ENCODE measurements at regions not wholly inside any gene's neighbourhood (a gene's known extent, or its start where the extent isn't known, plus 50 kb on each side); places are given as distances from the start of the nearest gene placed in this dataset.

DNA sequence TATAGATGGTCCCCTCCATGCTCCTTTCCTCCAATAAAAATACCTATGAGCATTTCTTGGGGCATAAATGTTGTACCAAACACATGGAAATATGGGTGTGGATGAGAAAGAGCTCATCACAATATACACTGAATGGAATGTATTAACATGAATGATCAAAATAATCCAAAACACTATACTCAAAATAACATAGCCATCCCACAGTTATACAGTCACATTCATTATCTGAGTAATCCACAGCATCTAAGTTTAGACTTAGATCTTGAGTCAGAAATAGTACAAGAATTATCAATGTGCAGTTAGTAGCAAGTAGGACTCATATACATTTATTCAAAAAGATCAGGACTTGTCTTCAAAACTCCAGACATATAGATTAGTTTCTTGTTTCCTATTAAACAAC lies 175.2 kb upstream of the NREP start:
- FAIRE-seq (no peak), DNase-seq (ENCODE audit: low read depth) (peak; percentile 10)
- no peaks in the 10 kb centered on the region for H3K36me3 ChIP-seq (ENCODE audit: control insufficient read depth, insufficient read depth, low read length)
- H3K27me3 ChIP-seq (ENCODE audit: control insufficient read depth, insufficient read depth, low read length) = no peaks in the 10 kb centered on the region
- H3K4me3 ChIP-seq (ENCODE audit: low read depth, low read length) = no peak overlapping the region
- TF ChIP-seq, protein P1, sequence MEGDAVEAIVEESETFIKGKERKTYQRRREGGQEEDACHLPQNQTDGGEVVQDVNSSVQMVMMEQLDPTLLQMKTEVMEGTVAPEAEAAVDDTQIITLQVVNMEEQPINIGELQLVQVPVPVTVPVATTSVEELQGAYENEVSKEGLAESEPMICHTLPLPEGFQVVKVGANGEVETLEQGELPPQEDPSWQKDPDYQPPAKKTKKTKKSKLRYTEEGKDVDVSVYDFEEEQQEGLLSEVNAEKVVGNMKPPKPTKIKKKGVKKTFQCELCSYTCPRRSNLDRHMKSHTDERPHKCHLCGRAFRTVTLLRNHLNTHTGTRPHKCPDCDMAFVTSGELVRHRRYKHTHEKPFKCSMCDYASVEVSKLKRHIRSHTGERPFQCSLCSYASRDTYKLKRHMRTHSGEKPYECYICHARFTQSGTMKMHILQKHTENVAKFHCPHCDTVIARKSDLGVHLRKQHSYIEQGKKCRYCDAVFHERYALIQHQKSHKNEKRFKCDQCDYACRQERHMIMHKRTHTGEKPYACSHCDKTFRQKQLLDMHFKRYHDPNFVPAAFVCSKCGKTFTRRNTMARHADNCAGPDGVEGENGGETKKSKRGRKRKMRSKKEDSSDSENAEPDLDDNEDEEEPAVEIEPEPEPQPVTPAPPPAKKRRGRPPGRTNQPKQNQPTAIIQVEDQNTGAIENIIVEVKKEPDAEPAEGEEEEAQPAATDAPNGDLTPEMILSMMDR (IDR thresholded peaks at IDR 0.05; ENCODE audit: insufficient read depth, low read length, severe bottlenecking) = no peak

DNA sequence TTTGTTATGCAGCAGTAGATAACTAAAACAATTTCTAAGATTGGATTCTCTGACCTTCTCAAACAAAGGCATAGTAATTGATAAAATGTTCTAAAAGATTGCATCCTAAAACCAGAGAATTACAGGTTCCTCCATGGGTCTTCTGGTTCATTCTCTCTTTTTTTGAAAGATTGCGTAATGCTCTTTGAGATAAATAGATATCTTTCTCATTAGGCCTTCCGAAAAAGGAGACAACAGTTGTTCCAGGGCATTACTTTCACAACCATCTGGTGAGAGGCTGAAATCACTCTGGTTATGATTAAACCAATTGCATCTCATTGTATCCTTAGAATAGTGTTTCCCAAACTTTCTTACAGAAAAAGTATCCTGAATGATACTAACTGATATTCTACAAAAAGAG lies 174.7 kb upstream of the NREP start:
- FAIRE-seq (no peak), DNase-seq (ENCODE audit: low read depth) (no peak)
- Histone ChIP-seq H3K36me3 (ENCODE audit: control insufficient read depth, insufficient read depth, low read length) (no peaks in the 10 kb centered on the region), H3K27me3 (ENCODE audit: control insufficient read depth, insufficient read depth, low read length) (no peaks in the 10 kb centered on the region), H3K4me3 (ENCODE audit: low read depth, low read length) (no peak overlapping the region)
- TF ChIP-seq, protein P1 (IDR thresholded peaks at IDR 0.05; ENCODE audit: insufficient read depth, low read length, severe bottlenecking) = no peak

DNA sequence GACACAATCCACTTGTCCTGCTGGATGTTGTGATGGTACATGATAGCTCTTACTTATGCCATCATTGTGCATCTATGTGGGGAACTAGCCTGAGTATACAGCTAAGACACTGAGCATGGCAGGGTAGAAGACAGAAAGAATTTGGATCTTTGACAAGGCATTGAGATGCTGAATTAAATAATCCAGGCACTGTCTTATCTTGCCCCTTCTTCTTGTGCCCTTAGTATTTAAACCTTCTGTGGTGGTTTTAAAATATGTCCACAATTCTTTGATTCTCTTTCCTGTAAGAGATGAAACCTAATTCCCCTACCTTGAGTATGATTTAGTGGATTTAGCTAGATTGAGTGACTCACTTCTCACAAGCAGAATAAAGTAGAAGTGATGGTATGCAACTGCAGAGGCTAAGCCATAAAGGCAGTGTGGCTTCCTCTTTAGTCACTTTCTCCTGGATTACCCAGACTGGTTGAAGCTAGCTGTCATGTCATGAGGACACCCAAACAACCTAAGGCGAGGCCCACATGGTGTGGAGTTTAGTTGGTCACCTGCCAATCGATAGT lies 174.0 kb upstream of the NREP start:
- no peaks in the 10 kb centered on the region for H3K36me3 ChIP-seq (ENCODE audit: control insufficient read depth, insufficient read depth, low read length)
- TF ChIP-seq, protein P1 (IDR thresholded peaks at IDR 0.05; ENCODE audit: insufficient read depth, low read length, severe bottlenecking) = no peak
- DNase-seq (ENCODE audit: low read depth) (peak; percentile 91), FAIRE-seq (no peak)
- no peaks in the 10 kb centered on the region for H3K27me3 ChIP-seq (ENCODE audit: control insufficient read depth, insufficient read depth, low read length)
- H3K4me3 ChIP-seq (ENCODE audit: low read depth, low read length) = no peak overlapping the region

DNA sequence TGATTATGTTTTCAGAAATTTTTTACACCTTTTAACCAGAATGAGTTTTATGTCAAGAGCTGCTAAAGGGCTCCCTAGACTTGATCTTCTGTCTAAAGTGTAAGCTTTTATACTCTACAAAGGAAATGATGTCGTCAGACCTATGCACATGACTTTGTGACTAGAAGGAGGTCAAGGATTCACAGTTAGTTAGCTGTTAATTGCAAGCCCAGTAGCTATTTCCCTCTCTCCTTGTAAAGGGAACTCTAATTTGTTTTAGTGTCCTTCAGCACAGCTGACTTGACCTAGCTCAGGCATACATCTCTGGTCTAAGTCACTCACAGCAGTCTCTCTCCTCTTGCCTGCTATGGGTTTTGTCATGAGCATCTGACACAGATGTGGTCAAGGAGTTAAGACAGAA lies 173.5 kb upstream of the NREP start:
- no peaks in the 10 kb centered on the region for H3K36me3 ChIP-seq (ENCODE audit: control insufficient read depth, insufficient read depth, low read length)
- no peaks in the 10 kb centered on the region for H3K27me3 ChIP-seq (ENCODE audit: control insufficient read depth, insufficient read depth, low read length)
- no peak overlapping the region for H3K4me3 ChIP-seq (ENCODE audit: low read depth, low read length)
- FAIRE-seq = no peak
- DNase-seq (ENCODE audit: low read depth) = peak; percentile 65
- TF ChIP-seq, protein P1 (IDR thresholded peaks at IDR 0.05; ENCODE audit: insufficient read depth, low read length, severe bottlenecking) = no peak

DNA sequence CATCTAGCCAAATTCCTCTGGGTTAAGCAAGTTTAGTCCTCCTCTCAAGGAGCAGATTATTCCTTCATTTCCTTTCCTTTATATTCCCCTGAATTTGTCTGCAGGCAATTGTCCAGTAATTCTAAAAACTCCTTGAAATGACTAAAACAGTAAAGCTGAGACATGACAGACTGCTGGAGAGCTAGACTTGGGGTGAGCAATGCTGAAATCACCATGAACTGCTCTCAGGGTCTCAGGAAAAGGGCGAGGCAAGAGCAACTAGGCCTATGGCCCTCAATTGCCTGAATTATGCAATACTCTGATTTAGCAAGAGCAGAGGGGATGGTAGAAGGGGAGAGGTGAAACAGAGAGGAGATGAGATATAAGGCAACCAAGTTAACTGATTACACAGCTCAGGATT lies 172.9 kb upstream of the NREP start:
- no peaks in the 10 kb centered on the region for H3K27me3 ChIP-seq (ENCODE audit: control insufficient read depth, insufficient read depth, low read length)
- FAIRE-seq (no peak), DNase-seq (ENCODE audit: low read depth) (peak; percentile 100)
- no peaks in the 10 kb centered on the region for H3K36me3 ChIP-seq (ENCODE audit: control insufficient read depth, insufficient read depth, low read length)
- H3K4me3 ChIP-seq (ENCODE audit: low read depth, low read length) = no peak overlapping the region
- TF ChIP-seq, protein P1 (IDR thresholded peaks at IDR 0.05; ENCODE audit: insufficient read depth, low read length, severe bottlenecking) = no peak

DNA sequence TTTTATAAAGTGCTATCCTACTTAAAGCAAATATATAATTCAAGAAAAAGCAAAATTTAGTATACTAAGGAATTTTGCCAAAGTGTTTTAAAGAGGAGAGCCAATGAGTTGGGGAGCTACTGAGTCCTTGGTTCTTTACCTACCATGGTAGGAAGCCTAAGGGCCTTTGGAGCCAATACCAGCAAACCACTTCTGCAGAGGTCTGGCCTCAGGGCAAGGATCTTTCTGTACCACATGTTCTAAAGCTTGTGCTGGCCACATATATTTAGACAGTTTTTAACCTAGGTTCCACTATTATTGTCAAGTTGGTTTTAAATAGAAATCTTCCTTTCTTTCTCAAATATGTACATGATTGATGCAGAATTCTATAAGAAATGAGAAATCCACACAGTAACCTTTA lies 172.3 kb upstream of the NREP start:
- Histone ChIP-seq H3K36me3 (ENCODE audit: control insufficient read depth, insufficient read depth, low read length) (no peaks in the 10 kb centered on the region), H3K4me3 (ENCODE audit: low read depth, low read length) (no peak overlapping the region), H3K27me3 (ENCODE audit: control insufficient read depth, insufficient read depth, low read length) (no peaks in the 10 kb centered on the region)
- FAIRE-seq = no peak
- DNase-seq (ENCODE audit: low read depth) = no peak
- TF ChIP-seq, protein P1 (IDR thresholded peaks at IDR 0.05; ENCODE audit: insufficient read depth, low read length, severe bottlenecking) = no peak
